IPS DF 6.9 (cell line): ENCODE measurements at regions not wholly inside any gene's neighbourhood (a gene's known extent, or its start where the extent isn't known, plus 50 kb on each side); places are given as distances from the start of the nearest gene placed in this dataset.

Experiments
- DNase-seq: peaks from one replicate; pipeline ENCODE4 v3.0.0-alpha.2; 2013; ENCODE audit warnings: low read depth, low spot score
- H3K27ac ChIP-seq: one replicate; pipeline ENCODE4 v1.5.1; 2013; ENCODE audit warnings: low read length, control low read depth
- H3K27me3 ChIP-seq: 2 replicates; pipeline ENCODE4 v1.6.1; 2013; ENCODE audit warnings: mild to moderate bottlenecking, low read length; ENCODE audit not compliant: control insufficient read depth, insufficient read depth
- H3K36me3 ChIP-seq: 2 replicates; pipeline ENCODE4 v1.6.1; 2013; ENCODE audit warnings: low read length; ENCODE audit not compliant: control insufficient read depth, insufficient read depth
- H3K4me1 ChIP-seq: 2 replicates; pipeline ENCODE4 v1.6.1; 2013; ENCODE audit warnings: low read length; ENCODE audit not compliant: control insufficient read depth, insufficient read depth
- H3K4me3 ChIP-seq: 2 replicates; pipeline ENCODE4 v1.5.1; 2013; ENCODE audit warnings: mild to moderate bottlenecking, low read length
- H3K9me3 ChIP-seq: 2 replicates; pipeline ENCODE4 v1.6.1; 2013; ENCODE audit warnings: low read length, inconsistent platforms; ENCODE audit not compliant: control insufficient read depth, insufficient read depth
- WGBS: extraction: QIAGEN DNeasy Blood & Tissue Kit; methylation state at CpG from one replicate; pipeline ENCODE4 v1.1.7; 2013; ENCODE audit warnings: mixed read lengths, missing lambda C conversion rate; ENCODE audit not compliant: insufficient read length, insufficient coverage; 5-methylcytosine and 5-hydroxymethylcytosine counted together

- Histone ChIP-seq H3K36me3 (no peaks in the 10 kb centered on the region), H3K27ac (no peak overlapping the region), H3K4me3 (no peak overlapping the region), H3K4me1 (peaks cover 3% of the 10 kb centered on the region; the same call in 1 of the 2 replicates), H3K9me3 (no peaks in the 10 kb centered on the region), H3K27me3 (no peaks in the 10 kb centered on the region)
- no peak for DNase-seq
- no CpG with 5 or more reads among the region's 1 CpG for WGBS
These were observed 49.8 kb upstream of the PFN2 start for GRCh38 chr3:150020527-150020926.
